K562 (cell line): ENCODE measurements at regions not wholly inside any gene's neighbourhood (a gene's known extent, or its start where the extent isn't known, plus 50 kb on each side); places are given as distances from the start of the nearest gene placed in this dataset.

Source experiments
- CBFA2T3 ChIP-seq: fragments of 450-650 bp; IDR thresholded peaks from 2 replicates; pipeline ENCODE4 v1.6.1; 2017
- ELF2 ChIP-seq: fragments of 250-450 bp; sonication (Bioruptor Pico); IDR thresholded peaks from 2 replicates; pipeline ENCODE4 v1.5.0; 2021; ENCODE audit warnings: mild to moderate bottlenecking
- HIVEP1 ChIP-seq: fragments of 250-450 bp; sonication (Bioruptor Pico); IDR thresholded peaks from 2 replicates; pipeline ENCODE4 v1.4.0; 2020; ENCODE audit warnings: mild to moderate bottlenecking
- HNRNPK ChIP-seq: fragments of 200-400 bp; formaldehyde crosslinking; IDR thresholded peaks from one replicate; pipeline ENCODE4 v1.6.1; 2018; ENCODE audit warnings: mild to moderate bottlenecking, low read depth, low read length; ENCODE audit not compliant: poor library complexity, severe bottlenecking
- HOMEZ ChIP-seq: fragments of 250-450 bp; sonication (Bioruptor Pico); IDR thresholded peaks from 2 replicates; pipeline ENCODE4 v1.4.0; 2020; ENCODE audit warnings: mild to moderate bottlenecking, moderate library complexity
- MAZ ChIP-seq, 2 experiments: fragments of 450-650 bp in 1 of 2; sonication (generic) in 1 of 2; formaldehyde crosslinking; IDR thresholded peaks in 1 of 2; conservative IDR thresholded peaks in 1 of 2; 2 replicates each; pipeline versions ENCODE4 v1.4.0 to v1.5.0; 2020; ENCODE audit warnings: mild to moderate bottlenecking in 1 of 2, missing genetic modification reagents in 1 of 2
- MYC ChIP-seq, 2 experiments: fragments of 250-450 bp in 1 of 2; sonication (Bioruptor Pico) in 1 of 2; IDR thresholded peaks; 2 replicates each; pipeline versions ENCODE4 v1.5.1 to v1.6.1; 2012 to 2021; ENCODE audit warnings: low read depth in 2 of 2, borderline replicate concordance in 1 of 2, improper control_type of control experiment in 1 of 2, low read length in 1 of 2, mild to moderate bottlenecking in 1 of 2, moderate library complexity in 1 of 2
- PURB ChIP-seq: sonication (generic); formaldehyde crosslinking; IDR thresholded peaks from 2 replicates; pipeline ENCODE4 v1.9.0; 2021; ENCODE audit warnings: low read depth, mild to moderate bottlenecking, missing genetic modification reagents
- REST ChIP-seq, 2 experiments: fragments of 450-650 bp; formaldehyde crosslinking in 1 of 2; IDR thresholded peaks; 2 replicates each; pipeline versions ENCODE4 v1.4.0 to v1.6.1; 2014 to 2020; ENCODE audit warnings: mild to moderate bottlenecking in 2 of 2, borderline replicate concordance in 1 of 2, low read depth in 1 of 2
- ZNF184 ChIP-seq: sonication (generic); formaldehyde crosslinking; IDR thresholded peaks from 2 replicates; pipeline ENCODE4 v1.5.0; 2020; ENCODE audit warnings: missing genetic modification reagents
- ZNF512 ChIP-seq: IDR thresholded peaks from 2 replicates; pipeline ENCODE4 v1.6.1; 2016; ENCODE audit warnings: missing genetic modification characterization, missing compliant biosample characterization
- TF ChIP-seq, protein P1 (sequence below), 2 experiments: IDR thresholded peaks; 2 replicates each; pipeline ENCODE4 v1.6.1; 2011; ENCODE audit warnings: borderline replicate concordance in 1 of 2, control low read depth in 1 of 2, low read depth in 1 of 2, low read length in 1 of 2, mild to moderate bottlenecking in 1 of 2, mixed read lengths in 1 of 2, moderate library complexity in 1 of 2; ENCODE audit not compliant: insufficient read depth in 1 of 2, insufficient read length in 1 of 2, poor library complexity in 1 of 2, severe bottlenecking in 1 of 2; ENCODE audit errors: extremely low read depth in 1 of 2
- TF ChIP-seq, protein P2 (sequence below): fragments of 450-650 bp; IDR thresholded peaks from 2 replicates; pipeline ENCODE4 v1.6.1; 2016

GRCh38 chr2:105468582-105469042 is 69.8 kb upstream of the FHL2 start (continued):
- TF ChIP-seq, protein P1, sequence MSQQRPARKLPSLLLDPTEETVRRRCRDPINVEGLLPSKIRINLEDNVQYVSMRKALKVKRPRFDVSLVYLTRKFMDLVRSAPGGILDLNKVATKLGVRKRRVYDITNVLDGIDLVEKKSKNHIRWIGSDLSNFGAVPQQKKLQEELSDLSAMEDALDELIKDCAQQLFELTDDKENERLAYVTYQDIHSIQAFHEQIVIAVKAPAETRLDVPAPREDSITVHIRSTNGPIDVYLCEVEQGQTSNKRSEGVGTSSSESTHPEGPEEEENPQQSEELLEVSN (IDR thresholded peaks at IDR 0.05; ENCODE audit: borderline replicate concordance in 1 of 2, extremely low read depth in 1 of 2, insufficient read depth in 1 of 2, insufficient read length in 1 of 2, low read depth in 1 of 2, low read length in 1 of 2, poor library complexity in 1 of 2, severe bottlenecking in 1 of 2), result no peak
- TF ChIP-seq CBFA2T3 (no peak), MYC (IDR thresholded peaks at IDR 0.05; ENCODE audit: low read depth, low read length) (0 out of 2 replicates have a peak, but pooled peaks have one; percentile 4), MYC (CRISPR knock-in tag; IDR thresholded peaks at IDR 0.05; ENCODE audit: borderline replicate concordance, low read depth) (no peak), REST (IDR thresholded peaks at IDR 0.05; ENCODE audit: borderline replicate concordance) (no peak), REST (CRISPR knock-in tag; IDR thresholded peaks at IDR 0.05; ENCODE audit: low read depth) (0 out of 2 replicates have a peak, but pooled peaks have one; percentile 26), HOMEZ (CRISPR knock-in tag) (no peak), HIVEP1 (CRISPR knock-in tag) (no peak), ELF2 (CRISPR knock-in tag) (0 out of 2 replicates have a peak, but pooled peaks have one; percentile 24), PURB (CRISPR knock-in tag) (no peak), ZNF512 (tag) (no peak), MAZ (CRISPR knock-in tag; conservative IDR thresholded peaks at IDR 0.05 in 1 of 2, IDR thresholded peaks at IDR 0.05 in 1 of 2) (no peak), HNRNPK (no peak), ZNF184 (CRISPR knock-in tag) (no peak)
- TF ChIP-seq, protein P2, sequence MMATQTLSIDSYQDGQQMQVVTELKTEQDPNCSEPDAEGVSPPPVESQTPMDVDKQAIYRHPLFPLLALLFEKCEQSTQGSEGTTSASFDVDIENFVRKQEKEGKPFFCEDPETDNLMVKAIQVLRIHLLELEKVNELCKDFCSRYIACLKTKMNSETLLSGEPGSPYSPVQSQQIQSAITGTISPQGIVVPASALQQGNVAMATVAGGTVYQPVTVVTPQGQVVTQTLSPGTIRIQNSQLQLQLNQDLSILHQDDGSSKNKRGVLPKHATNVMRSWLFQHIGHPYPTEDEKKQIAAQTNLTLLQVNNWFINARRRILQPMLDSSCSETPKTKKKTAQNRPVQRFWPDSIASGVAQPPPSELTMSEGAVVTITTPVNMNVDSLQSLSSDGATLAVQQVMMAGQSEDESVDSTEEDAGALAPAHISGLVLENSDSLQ, result no peak
